ENCODE measurements at regions not wholly inside any gene's neighbourhood (a gene's known extent, or its start where the extent isn't known, plus 50 kb on each side); places are given as distances from the start of the nearest gene placed in this dataset.

GRCh38 chr2:183214680-183215079 is 90.4 kb downstream of the NUP35 start:
- Histone ChIP-seq H3K4me1 (ENCODE audit: control insufficient read depth, insufficient read depth, low read length) (no peaks in the 10 kb centered on the region), H3K27me3 (ENCODE audit: control insufficient read depth, insufficient read depth, low read length) (no peaks in the 10 kb centered on the region), H3K9me3 (ENCODE audit: control insufficient read depth, insufficient read depth, low read length) (no peaks in the 10 kb centered on the region), H3K27ac (ENCODE audit: low read depth, low read length) (no peak overlapping the region), H3K4me3 (ENCODE audit: low read depth, low read length) (no peak overlapping the region), H3K36me3 (ENCODE audit: control insufficient read depth, insufficient read depth, low read length) (no peaks in the 10 kb centered on the region)
- DNase-seq (ENCODE audit: low read depth in 4 of 6, low spot score in 6 of 6), result no peak
- no CpG with 5 or more reads among the region's 2 CpGs for WGBS (ENCODE audit: insufficient coverage)

GRCh38 chr2:183215917-183216316 is 91.7 kb downstream of the NUP35 start:
- no peak overlapping the region for H3K27ac ChIP-seq (ENCODE audit: low read depth, low read length)
- H3K36me3 ChIP-seq (ENCODE audit: control insufficient read depth, insufficient read depth, low read length), result no peaks in the 10 kb centered on the region
- DNase-seq (ENCODE audit: low read depth in 4 of 6, low spot score in 6 of 6), result no peak
- whole genome bisulfite sequencing (ENCODE audit: insufficient coverage), result 100% methylated on average over 1 of the region's 1 CpG
- no peak overlapping the region for H3K4me3 ChIP-seq (ENCODE audit: low read depth, low read length)
- H3K4me1 ChIP-seq (ENCODE audit: control insufficient read depth, insufficient read depth, low read length), result no peaks in the 10 kb centered on the region
- no peaks in the 10 kb centered on the region for H3K27me3 ChIP-seq (ENCODE audit: control insufficient read depth, insufficient read depth, low read length)
- H3K9me3 ChIP-seq (ENCODE audit: control insufficient read depth, insufficient read depth, low read length), result no peaks in the 10 kb centered on the region

GRCh38 chr2:183219888-183220287 is 95.6 kb downstream of the NUP35 start:
- no CpG with 5 or more reads among the region's 3 CpGs for WGBS (ENCODE audit: insufficient coverage)
- H3K4me1 ChIP-seq (ENCODE audit: control insufficient read depth, insufficient read depth, low read length), result no peaks in the 10 kb centered on the region
- no peaks in the 10 kb centered on the region for H3K27me3 ChIP-seq (ENCODE audit: control insufficient read depth, insufficient read depth, low read length)
- no peak overlapping the region for H3K4me3 ChIP-seq (ENCODE audit: low read depth, low read length)
- no peaks in the 10 kb centered on the region for H3K9me3 ChIP-seq (ENCODE audit: control insufficient read depth, insufficient read depth, low read length)
- H3K36me3 ChIP-seq (ENCODE audit: control insufficient read depth, insufficient read depth, low read length), result no peaks in the 10 kb centered on the region
- no peak for DNase-seq (ENCODE audit: low read depth in 4 of 6, low spot score in 6 of 6)
- no peak overlapping the region for H3K27ac ChIP-seq (ENCODE audit: low read depth, low read length)

GRCh38 chr2:183222751-183223150 is 98.5 kb downstream of the NUP35 start:
- 10% methylated on average over 2 of the region's 5 CpGs for WGBS (ENCODE audit: insufficient coverage)
- Histone ChIP-seq H3K27ac (ENCODE audit: low read depth, low read length) (no peak overlapping the region), H3K36me3 (ENCODE audit: control insufficient read depth, insufficient read depth, low read length) (no peaks in the 10 kb centered on the region), H3K27me3 (ENCODE audit: control insufficient read depth, insufficient read depth, low read length) (no peaks in the 10 kb centered on the region), H3K4me3 (ENCODE audit: low read depth, low read length) (no peak overlapping the region), H3K9me3 (ENCODE audit: control insufficient read depth, insufficient read depth, low read length) (no peaks in the 10 kb centered on the region), H3K4me1 (ENCODE audit: control insufficient read depth, insufficient read depth, low read length) (no peaks in the 10 kb centered on the region)
- DNase-seq (ENCODE audit: low read depth in 4 of 6, low spot score in 6 of 6), result no peak

- H3K27ac ChIP-seq (ENCODE audit: low read depth, low read length), result no peak overlapping the region
- no peaks in the 10 kb centered on the region for H3K4me1 ChIP-seq (ENCODE audit: control insufficient read depth, insufficient read depth, low read length)
- no peaks in the 10 kb centered on the region for H3K27me3 ChIP-seq (ENCODE audit: control insufficient read depth, insufficient read depth, low read length)
- peak in 4 of 6 donors; percentile 43 to 92 (median 68) for DNase-seq (ENCODE audit: low read depth in 4 of 6, low spot score in 6 of 6)
- H3K36me3 ChIP-seq (ENCODE audit: control insufficient read depth, insufficient read depth, low read length), result no peaks in the 10 kb centered on the region
- no peak overlapping the region for H3K4me3 ChIP-seq (ENCODE audit: low read depth, low read length)
- H3K9me3 ChIP-seq (ENCODE audit: control insufficient read depth, insufficient read depth, low read length), result no peaks in the 10 kb centered on the region
Measured at GRCh38 chr2:183224948-183225347, 100.7 kb downstream of the NUP35 start.

GRCh38 chr2:183227176-183227575 is 102.9 kb downstream of the NUP35 start:
- no peak overlapping the region for H3K27ac ChIP-seq (ENCODE audit: low read depth, low read length)
- peak in 1 of 6 donors; percentile 63 for DNase-seq (ENCODE audit: low read depth in 4 of 6, low spot score in 6 of 6)

GRCh38 chr2:183229386-183229785 is 105.1 kb downstream of the NUP35 start:
- Histone ChIP-seq H3K4me1 (ENCODE audit: control insufficient read depth, insufficient read depth, low read length) (no peaks in the 10 kb centered on the region), H3K9me3 (ENCODE audit: control insufficient read depth, insufficient read depth, low read length) (no peaks in the 10 kb centered on the region), H3K27me3 (ENCODE audit: control insufficient read depth, insufficient read depth, low read length) (no peaks in the 10 kb centered on the region), H3K27ac (ENCODE audit: low read depth, low read length) (no peak overlapping the region), H3K4me3 (ENCODE audit: low read depth, low read length) (no peak overlapping the region), H3K36me3 (ENCODE audit: control insufficient read depth, insufficient read depth, low read length) (no peaks in the 10 kb centered on the region)
- no CpG with 5 or more reads among the region's 2 CpGs for WGBS (ENCODE audit: insufficient coverage)
- DNase-seq (ENCODE audit: low read depth in 4 of 6, low spot score in 6 of 6), result no peak

More at GRCh38 chr2:183227176-183227575, 102.9 kb downstream of the NUP35 start:
- 43% methylated on average over 1 of the region's 1 CpG for WGBS (ENCODE audit: insufficient coverage)
- H3K4me3 ChIP-seq (ENCODE audit: low read depth, low read length), result no peak overlapping the region
- H3K27me3 ChIP-seq (ENCODE audit: control insufficient read depth, insufficient read depth, low read length), result no peaks in the 10 kb centered on the region
- no peaks in the 10 kb centered on the region for H3K4me1 ChIP-seq (ENCODE audit: control insufficient read depth, insufficient read depth, low read length)
- H3K36me3 ChIP-seq (ENCODE audit: control insufficient read depth, insufficient read depth, low read length), result no peaks in the 10 kb centered on the region
- no peaks in the 10 kb centered on the region for H3K9me3 ChIP-seq (ENCODE audit: control insufficient read depth, insufficient read depth, low read length)

GRCh38 chr2:183232161-183232865 is 108.1 kb downstream of the NUP35 start:
- Histone ChIP-seq H3K27ac (ENCODE audit: low read depth, low read length) (no peak overlapping the region), H3K4me1 (ENCODE audit: control insufficient read depth, insufficient read depth, low read length) (no peaks in the 10 kb centered on the region), H3K27me3 (ENCODE audit: control insufficient read depth, insufficient read depth, low read length) (no peaks in the 10 kb centered on the region), H3K4me3 (ENCODE audit: low read depth, low read length) (no peak overlapping the region), H3K9me3 (ENCODE audit: control insufficient read depth, insufficient read depth, low read length) (no peaks in the 10 kb centered on the region), H3K36me3 (ENCODE audit: control insufficient read depth, insufficient read depth, low read length) (no peaks in the 10 kb centered on the region)
- WGBS (ENCODE audit: insufficient coverage), result no CpG with 5 or more reads among the region's 1 CpG
- no peak for DNase-seq (ENCODE audit: low read depth in 4 of 6, low spot score in 6 of 6)

- DNase-seq (ENCODE audit: low read depth in 4 of 6, low spot score in 6 of 6), result peak in 3 of 6 donors; percentile 24 to 75 (median 61)
- H3K36me3 ChIP-seq (ENCODE audit: control insufficient read depth, insufficient read depth, low read length), result no peaks in the 10 kb centered on the region
- 27% methylated on average over 2 of the region's 3 CpGs for WGBS (ENCODE audit: insufficient coverage)
- H3K27me3 ChIP-seq (ENCODE audit: control insufficient read depth, insufficient read depth, low read length), result no peaks in the 10 kb centered on the region
- no peak overlapping the region for H3K27ac ChIP-seq (ENCODE audit: low read depth, low read length)
- no peak overlapping the region for H3K4me3 ChIP-seq (ENCODE audit: low read depth, low read length)
- H3K4me1 ChIP-seq (ENCODE audit: control insufficient read depth, insufficient read depth, low read length), result no peaks in the 10 kb centered on the region
- H3K9me3 ChIP-seq (ENCODE audit: control insufficient read depth, insufficient read depth, low read length), result no peaks in the 10 kb centered on the region
Measured at GRCh38 chr2:183242937-183243336, 118.7 kb downstream of the NUP35 start.

- Histone ChIP-seq H3K27ac (ENCODE audit: low read depth, low read length) (no peak overlapping the region), H3K9me3 (ENCODE audit: control insufficient read depth, insufficient read depth, low read length) (no peaks in the 10 kb centered on the region), H3K27me3 (ENCODE audit: control insufficient read depth, insufficient read depth, low read length) (no peaks in the 10 kb centered on the region), H3K4me3 (ENCODE audit: low read depth, low read length) (no peak overlapping the region), H3K36me3 (ENCODE audit: control insufficient read depth, insufficient read depth, low read length) (no peaks in the 10 kb centered on the region), H3K4me1 (ENCODE audit: control insufficient read depth, insufficient read depth, low read length) (no peaks in the 10 kb centered on the region)
- WGBS (ENCODE audit: insufficient coverage), result 94% methylated on average over 3 of the region's 3 CpGs
- no peak for DNase-seq (ENCODE audit: low read depth in 4 of 6, low spot score in 6 of 6)
Measured at GRCh38 chr2:183243758-183244157, 119.5 kb downstream of the NUP35 start.
